K562 (cell line): ENCODE measurements at regions not wholly inside any gene's neighbourhood (a gene's known extent, or its start where the extent isn't known, plus 50 kb on each side); places are given as distances from the start of the nearest gene placed in this dataset.

Source experiments
- ATAC-seq: fragments of 200-7000 bp; cut with Tn5 transposase; 3 replicates; pipeline ENCODE4 v1.9.1; 2020; ENCODE audit warnings: moderate library complexity
- BruUV-seq: library from RNA; stranded (reverse); fragments of 400-500 nt; replicated peaks from 2 replicates; lab custom pipeline; 2021; lab: Mats Ljungman, UMichigan
- CTCF ChIA-PET: fragments of 300-600 bp; formaldehyde crosslinking; extraction: SDS; loops from one replicate; lab custom pipeline; 2021; ENCODE audit warnings: low intra/inter-chr PET ratio; lab: Yijun Ruan, JAX
- POLR2A ChIA-PET: fragments of 300-600, 350-650 bp; sonication (Branson Sonifier 250); formaldehyde crosslinking; extraction: SDS; loops from one replicate; lab custom pipeline; 2021; ENCODE audit warnings: antibody characterized with exemption, inconsistent platforms; lab: Yijun Ruan, JAX
- DNase-seq, 4 experiments: peaks; one replicate each; pipeline versions ENCODE4 v3.0.0 to v3.0.0-alpha.2; 2011 to 2018; ENCODE audit warnings: low spot score in 3 of 4, mixed read lengths in 3 of 4; ENCODE audit errors: extremely low read depth in 1 of 4
- FAIRE-seq: peaks from 2 replicates; lab custom pipeline; 2011; peaks lifted over from hg19 to GRCh38; lab: Jason Lieb, UNC
- H2AFZ ChIP-seq: 2 replicates; pipeline ENCODE4 v1.6.0; 2011; ENCODE audit warnings: low read depth, low read length, control low read depth, inconsistent platforms
- H3K27ac ChIP-seq: fragments of 200-600 bp; 3 replicates; pipeline ENCODE4 v1.8.0; 2011; ENCODE audit warnings: low read depth, mild to moderate bottlenecking, control low read depth, inconsistent platforms, low read length, moderate library complexity, mixed read lengths; ENCODE audit errors: extremely low read depth
- H3K27me3 ChIP-seq, 2 experiments: fragments of 300-600 bp in 1 of 2; 2 replicates in 1 of 2; 3 replicates in 1 of 2; pipeline versions ENCODE4 v1.6.0 to v1.8.0; 2011; ENCODE audit warnings: inconsistent platforms in 2 of 2, low read length in 2 of 2, mild to moderate bottlenecking in 1 of 2, mixed read lengths in 1 of 2, moderate library complexity in 1 of 2; ENCODE audit not compliant: control insufficient read depth in 2 of 2, insufficient read depth in 2 of 2
- H3K36me3 ChIP-seq: fragments of 300-600 bp; 3 replicates; pipeline ENCODE4 v1.8.0; 2011; ENCODE audit warnings: mild to moderate bottlenecking, low read length, inconsistent platforms; ENCODE audit not compliant: control insufficient read depth, insufficient read depth
- H3K4me1 ChIP-seq, 2 experiments: fragments of 200-600 bp in 1 of 2; replicated peaks in 1 of 2; 2 replicates in 1 of 2; 3 replicates in 1 of 2; pipeline versions ENCODE4 v1.5.1 to v1.8.0; 2011; ENCODE audit warnings: inconsistent platforms in 2 of 2, low read length in 2 of 2, mild to moderate bottlenecking in 1 of 2, mixed read lengths in 1 of 2, moderate library complexity in 1 of 2; ENCODE audit not compliant: control insufficient read depth in 2 of 2, insufficient read depth in 2 of 2
- H3K4me2 ChIP-seq: 2 replicates; pipeline ENCODE4 v1.6.1; 2011; ENCODE audit warnings: low read length, control low read depth, inconsistent platforms, mixed read lengths; ENCODE audit not compliant: insufficient read depth
- H3K4me3 ChIP-seq: fragments of 200-600 bp; sonication (generic), shearing (Covaris generic); 2 replicates; pipeline ENCODE4 v1.5.1; 2016; ENCODE audit warnings: control low read depth, inconsistent platforms
- H3K79me2 ChIP-seq: fragments of 200-600 bp; 3 replicates; pipeline ENCODE4 v1.8.0; 2011; ENCODE audit warnings: low read length, inconsistent platforms; ENCODE audit not compliant: control insufficient read depth, insufficient read depth
- H3K9ac ChIP-seq, 2 experiments: 2 replicates each; pipeline versions ENCODE4 v1.6.0 to v1.6.1; 2011; ENCODE audit warnings: low read depth in 2 of 2, low read length in 2 of 2, control low read depth in 1 of 2, inconsistent platforms in 1 of 2, mild to moderate bottlenecking in 1 of 2, mixed read lengths in 1 of 2; ENCODE audit not compliant: insufficient read depth in 1 of 2
- H3K9me1 ChIP-seq: one replicate; pipeline ENCODE4 v1.6.0; 2011; ENCODE audit warnings: inconsistent platforms, mild to moderate bottlenecking, low read length, moderate library complexity; ENCODE audit not compliant: control insufficient read depth, insufficient read depth
- H3K9me3 ChIP-seq: replicated peaks from 2 replicates; pipeline ENCODE4 v1.5.1; 2011; ENCODE audit warnings: low read depth, low read length, inconsistent platforms; ENCODE audit not compliant: control insufficient read depth, insufficient read depth
- H4K20me1 ChIP-seq: replicated peaks from 2 replicates; pipeline ENCODE4 v1.6.1; 2011; ENCODE audit warnings: low read length, inconsistent platforms, mixed read lengths; ENCODE audit not compliant: control insufficient read depth, insufficient read depth
- CHD4 ChIP-seq: fragments of 200-600 bp; sonication (generic); IDR thresholded peaks from 3 replicates; pipeline ENCODE4 v1.6.1; 2012; ENCODE audit warnings: low read depth, mild to moderate bottlenecking, mixed read lengths, low read length, inconsistent platforms; ENCODE audit not compliant: insufficient read depth, insufficient replicate concordance, poor library complexity, severe bottlenecking
- GABPA ChIP-seq: fragments of 200-800 bp; sonication (Bioruptor generic); conservative IDR thresholded peaks from 2 replicates; pipeline ENCODE4 v1.6.1; 2016; ENCODE audit warnings: low read depth, missing genetic modification characterization, missing compliant biosample characterization
- MYNN ChIP-seq, 2 experiments: sonication (generic); formaldehyde crosslinking in 1 of 2; IDR thresholded peaks; 2 replicates each; pipeline versions ENCODE4 v1.5.0 to v1.6.1; 2016 to 2020; ENCODE audit warnings: antibody characterized with exemption in 1 of 2, missing genetic modification reagents in 1 of 2
- NR0B1 ChIP-seq: fragments of 450-650 bp; IDR thresholded peaks from one replicate; pipeline ENCODE4 v1.6.1; 2018; ENCODE audit warnings: mild to moderate bottlenecking, moderate library complexity; ENCODE audit not compliant: partially characterized antibody
- POLR3A ChIP-seq: IDR thresholded peaks from 2 replicates; pipeline ENCODE4 v1.6.1; 2011; ENCODE audit warnings: borderline replicate concordance, mild to moderate bottlenecking, moderate library complexity; ENCODE audit not compliant: insufficient read length, insufficient read depth; ENCODE audit errors: extremely low read depth
- RUNX1 ChIP-seq: sonication (generic); IDR thresholded peaks from 2 replicates; pipeline ENCODE4 v1.6.1; 2016; ENCODE audit warnings: antibody characterized with exemption, low read depth
- ZNF165 ChIP-seq: fragments of 250-450 bp; sonication (Bioruptor Pico); IDR thresholded peaks from 2 replicates; pipeline ENCODE4 v1.4.0; 2020; ENCODE audit warnings: borderline replicate concordance
- ZNF324 ChIP-seq: fragments of 250-450 bp; sonication (Bioruptor Pico); IDR thresholded peaks from 2 replicates; pipeline ENCODE4 v1.4.0; 2020; ENCODE audit warnings: mild to moderate bottlenecking
- WGBS: fragments of 100-300 bp; shearing (Covaris generic); methylation state at CpG from one replicate; pipeline ENCODE4 v1.1.6; 2016; ENCODE audit warnings: low coverage, mixed read lengths; ENCODE audit not compliant: insufficient coverage; ENCODE audit errors: missing lambda C conversion rate; 5-methylcytosine and 5-hydroxymethylcytosine counted together
- in situ Hi-C: fragments of 300-500 bp; cut with MboI; formaldehyde crosslinking; loops from 4 replicates; pipeline ENCODE4 v1.15.0; 2018; ENCODE audit warnings: inconsistent platforms, mixed read lengths
- intact Hi-C: fragments of 100-400 bp; cut with micrococcal nuclease; formaldehyde crosslinking; loops from 2 replicates; pipeline ENCODE4 v1.14.2; 2022
- TF ChIP-seq, protein P1 (sequence below), 3 experiments: IDR thresholded peaks in 2 of 3; conservative IDR thresholded peaks in 1 of 3; 2 replicates each; pipeline ENCODE4 v1.5.1; 2011 to 2012; ENCODE audit warnings: low read length in 3 of 3, mild to moderate bottlenecking in 3 of 3, control low read depth in 2 of 3, improper control_type of control experiment in 1 of 3, inconsistent platforms in 1 of 3, low read depth in 1 of 3, mixed read lengths in 1 of 3, moderate library complexity in 1 of 3; ENCODE audit not compliant: insufficient read depth in 2 of 3
- TF ChIP-seq, protein P2 (sequence below): sonication (generic); formaldehyde crosslinking; IDR thresholded peaks from 2 replicates; pipeline ENCODE4 v1.8.0; 2023; ENCODE audit warnings: mild to moderate bottlenecking, missing genetic modification reagents

DNA sequence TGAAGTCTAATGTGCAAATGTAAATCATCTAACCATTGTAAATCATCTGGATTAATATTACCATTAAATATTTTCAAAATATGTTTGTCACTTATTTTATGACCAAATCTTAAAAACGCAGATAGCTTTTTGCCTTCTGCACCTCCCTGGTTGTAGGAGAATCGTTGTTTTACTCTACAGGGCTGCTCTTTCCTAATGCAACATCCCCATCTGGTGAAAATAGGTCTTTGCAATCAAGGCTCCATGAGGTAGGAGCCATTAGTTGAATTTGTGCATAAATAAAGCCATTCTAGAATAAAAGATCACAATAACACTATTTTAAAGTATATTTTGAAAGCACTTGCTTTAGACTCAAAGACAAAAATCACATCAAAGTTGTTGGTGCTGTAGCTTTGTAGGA lies 535.6 kb upstream of the AGTR1 start:
- no TSS peak for BruUV-seq
- no peaks in the 10 kb centered on the region for H3K9me3 ChIP-seq

GRCh38 chr3:148168347-148168746 lies 529.4 kb upstream of the AGTR1 start:
- peaks cover 1% of the 10 kb centered on the region; the same call in 1 of the 2 replicates for H3K9me3 ChIP-seq
- DNase-seq, result no peak
- FAIRE-seq, result no peak
- no peak for ATAC-seq
- no peaks in the 10 kb centered on the region for H3K27me3 ChIP-seq
- no peaks in the 10 kb centered on the region for H4K20me1 ChIP-seq
- 5% methylated on average over 2 of the region's 2 CpGs for WGBS
- ChIA-PET POLR2A (no interaction called here), CTCF (no interaction called here)
- H2AFZ ChIP-seq, result no peak overlapping the region
- no peak overlapping the region for H3K4me2 ChIP-seq
- no peak overlapping the region for H3K9ac ChIP-seq
- no peaks in the 10 kb centered on the region for H3K4me1 ChIP-seq
- H3K79me2 ChIP-seq, result no peaks in the 10 kb centered on the region
- in situ Hi-C loops (no loop called here), intact Hi-C loops (no loop called here)
- no peaks in the 10 kb centered on the region for H3K36me3 ChIP-seq
- H3K9me1 ChIP-seq, result no peaks in the 10 kb centered on the region
- no peak overlapping the region for H3K27ac ChIP-seq
- BruUV-seq, result no TSS peak
- no peak overlapping the region for H3K4me3 ChIP-seq
- TF ChIP-seq RUNX1 (no peak), NR0B1 (no peak), ZNF324 (no peak), MYNN (IDR thresholded peaks at IDR 0.05) (no peak), MYNN (CRISPR knock-in tag; IDR thresholded peaks at IDR 0.05) (no peak)
- TF ChIP-seq, protein P1, sequence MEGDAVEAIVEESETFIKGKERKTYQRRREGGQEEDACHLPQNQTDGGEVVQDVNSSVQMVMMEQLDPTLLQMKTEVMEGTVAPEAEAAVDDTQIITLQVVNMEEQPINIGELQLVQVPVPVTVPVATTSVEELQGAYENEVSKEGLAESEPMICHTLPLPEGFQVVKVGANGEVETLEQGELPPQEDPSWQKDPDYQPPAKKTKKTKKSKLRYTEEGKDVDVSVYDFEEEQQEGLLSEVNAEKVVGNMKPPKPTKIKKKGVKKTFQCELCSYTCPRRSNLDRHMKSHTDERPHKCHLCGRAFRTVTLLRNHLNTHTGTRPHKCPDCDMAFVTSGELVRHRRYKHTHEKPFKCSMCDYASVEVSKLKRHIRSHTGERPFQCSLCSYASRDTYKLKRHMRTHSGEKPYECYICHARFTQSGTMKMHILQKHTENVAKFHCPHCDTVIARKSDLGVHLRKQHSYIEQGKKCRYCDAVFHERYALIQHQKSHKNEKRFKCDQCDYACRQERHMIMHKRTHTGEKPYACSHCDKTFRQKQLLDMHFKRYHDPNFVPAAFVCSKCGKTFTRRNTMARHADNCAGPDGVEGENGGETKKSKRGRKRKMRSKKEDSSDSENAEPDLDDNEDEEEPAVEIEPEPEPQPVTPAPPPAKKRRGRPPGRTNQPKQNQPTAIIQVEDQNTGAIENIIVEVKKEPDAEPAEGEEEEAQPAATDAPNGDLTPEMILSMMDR (IDR thresholded peaks at IDR 0.05 in 2 of 3, conservative IDR thresholded peaks at IDR 0.05 in 1 of 3; ENCODE audit: insufficient read depth in 2 of 3, low read depth in 1 of 3, low read length in 3 of 3), result no peak
- TF ChIP-seq, protein P2, sequence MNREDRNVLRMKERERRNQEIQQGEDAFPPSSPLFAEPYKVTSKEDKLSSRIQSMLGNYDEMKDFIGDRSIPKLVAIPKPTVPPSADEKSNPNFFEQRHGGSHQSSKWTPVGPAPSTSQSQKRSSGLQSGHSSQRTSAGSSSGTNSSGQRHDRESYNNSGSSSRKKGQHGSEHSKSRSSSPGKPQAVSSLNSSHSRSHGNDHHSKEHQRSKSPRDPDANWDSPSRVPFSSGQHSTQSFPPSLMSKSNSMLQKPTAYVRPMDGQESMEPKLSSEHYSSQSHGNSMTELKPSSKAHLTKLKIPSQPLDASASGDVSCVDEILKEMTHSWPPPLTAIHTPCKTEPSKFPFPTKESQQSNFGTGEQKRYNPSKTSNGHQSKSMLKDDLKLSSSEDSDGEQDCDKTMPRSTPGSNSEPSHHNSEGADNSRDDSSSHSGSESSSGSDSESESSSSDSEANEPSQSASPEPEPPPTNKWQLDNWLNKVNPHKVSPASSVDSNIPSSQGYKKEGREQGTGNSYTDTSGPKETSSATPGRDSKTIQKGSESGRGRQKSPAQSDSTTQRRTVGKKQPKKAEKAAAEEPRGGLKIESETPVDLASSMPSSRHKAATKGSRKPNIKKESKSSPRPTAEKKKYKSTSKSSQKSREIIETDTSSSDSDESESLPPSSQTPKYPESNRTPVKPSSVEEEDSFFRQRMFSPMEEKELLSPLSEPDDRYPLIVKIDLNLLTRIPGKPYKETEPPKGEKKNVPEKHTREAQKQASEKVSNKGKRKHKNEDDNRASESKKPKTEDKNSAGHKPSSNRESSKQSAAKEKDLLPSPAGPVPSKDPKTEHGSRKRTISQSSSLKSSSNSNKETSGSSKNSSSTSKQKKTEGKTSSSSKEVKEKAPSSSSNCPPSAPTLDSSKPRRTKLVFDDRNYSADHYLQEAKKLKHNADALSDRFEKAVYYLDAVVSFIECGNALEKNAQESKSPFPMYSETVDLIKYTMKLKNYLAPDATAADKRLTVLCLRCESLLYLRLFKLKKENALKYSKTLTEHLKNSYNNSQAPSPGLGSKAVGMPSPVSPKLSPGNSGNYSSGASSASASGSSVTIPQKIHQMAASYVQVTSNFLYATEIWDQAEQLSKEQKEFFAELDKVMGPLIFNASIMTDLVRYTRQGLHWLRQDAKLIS, result no peak

More for the DNA sequence above, 535.6 kb upstream of the AGTR1 start:
- Histone ChIP-seq H3K4me2 (no peak overlapping the region), H3K9me1 (no peaks in the 10 kb centered on the region), H3K79me2 (no peaks in the 10 kb centered on the region), H3K9ac (no peak overlapping the region), H4K20me1 (no peaks in the 10 kb centered on the region), H2AFZ (no peak overlapping the region), H3K4me3 (no peak overlapping the region), H3K4me1 (no peaks in the 10 kb centered on the region), H3K27ac (no peak overlapping the region), H3K27me3 (no peaks in the 10 kb centered on the region), H3K36me3 (no peaks in the 10 kb centered on the region)
- in situ Hi-C loops (no loop called here), intact Hi-C loops (no loop called here)
- DNase-seq (no peak), FAIRE-seq (no peak), ATAC-seq (no peak)
- WGBS, result 0% methylated on average over 2 of the region's 2 CpGs
- no peak for TF ChIP-seq GABPA (tag)
- no peak for TF ChIP-seq ZNF165
- TF ChIP-seq POLR3A, result no peak
- no peak for TF ChIP-seq CHD4
- ChIA-PET CTCF (no interaction called here), POLR2A (no interaction called here)
